ENCODE measurements at regions not wholly inside any gene's neighbourhood (a gene's known extent, or its start where the extent isn't known, plus 50 kb on each side); places are given as distances from the start of the nearest gene placed in this dataset.

- peak; percentile 34 for DNase-seq (ENCODE audit: low read depth)
- TF ChIP-seq CTCF (IDR thresholded peaks at IDR 0.05; ENCODE audit: insufficient read depth, low read depth, low read length), result no peak
- H3K4me3 ChIP-seq (ENCODE audit: low read depth, low read length), result no peak overlapping the region
Observed at GRCh38 chr2:160651416-160652200, 158.0 kb upstream of the RBMS1 start.

- H3K4me3 ChIP-seq (ENCODE audit: low read depth, low read length), result no peak overlapping the region
- DNase-seq (ENCODE audit: low read depth), result peak; percentile 26
- TF ChIP-seq CTCF (IDR thresholded peaks at IDR 0.05; ENCODE audit: insufficient read depth, low read depth, low read length), result no peak
Observed at GRCh38 chr2:160652236-160652635, 158.6 kb upstream of the RBMS1 start.

GRCh38 chr2:160657196-160657595 lies 163.6 kb upstream of the RBMS1 start:
- no peak for TF ChIP-seq CTCF (IDR thresholded peaks at IDR 0.05; ENCODE audit: insufficient read depth, low read depth, low read length)
- no peak overlapping the region for H3K4me3 ChIP-seq (ENCODE audit: low read depth, low read length)
- no peak for DNase-seq (ENCODE audit: low read depth)

GRCh38 chr2:160658851-160659250 lies 165.2 kb upstream of the RBMS1 start:
- DNase-seq (ENCODE audit: low read depth), result no peak
- H3K4me3 ChIP-seq (ENCODE audit: low read depth, low read length), result no peak overlapping the region
- TF ChIP-seq CTCF (IDR thresholded peaks at IDR 0.05; ENCODE audit: insufficient read depth, low read depth, low read length), result no peak

- DNase-seq (ENCODE audit: low read depth), result no peak
- no peak overlapping the region for H3K4me3 ChIP-seq (ENCODE audit: low read depth, low read length)
- TF ChIP-seq CTCF (IDR thresholded peaks at IDR 0.05; ENCODE audit: insufficient read depth, low read depth, low read length), result no peak
Observed at GRCh38 chr2:160660741-160661140, 167.1 kb upstream of the RBMS1 start.

- no peak for TF ChIP-seq CTCF (IDR thresholded peaks at IDR 0.05; ENCODE audit: insufficient read depth, low read depth, low read length)
- H3K4me3 ChIP-seq (ENCODE audit: low read depth, low read length), result no peak overlapping the region
- DNase-seq (ENCODE audit: low read depth), result peak; percentile 21
Observed at GRCh38 chr2:160664603-160665140, 171.1 kb upstream of the RBMS1 start.
